NOMO-1 (cell line): ENCODE measurements at regions not wholly inside any gene's neighbourhood (a gene's known extent, or its start where the extent isn't known, plus 50 kb on each side); places are given as distances from the start of the nearest gene placed in this dataset.

Source experiments
- DNase-seq, 2 experiments: peaks; one replicate each; lab custom pipeline; 2025; ENCODE audit not compliant: unreplicated experiment in 2 of 2; lab: John Stamatoyannopoulos, UW

GRCh38 chr13:67877031-67877430, 646.9 kb upstream of the PCDH9 start:
- DNase-seq, result no peak

GRCh38 chr13:67867206-67867605, 637.1 kb upstream of the PCDH9 start:
- DNase-seq, result no peak

- no peak for DNase-seq
Measured at GRCh38 chr13:67860315-67860714, 630.2 kb upstream of the PCDH9 start.

GRCh38 chr13:67859904-67860303, 629.8 kb upstream of the PCDH9 start:
- no peak for DNase-seq

- no peak for DNase-seq
Measured at GRCh38 chr13:67857581-67858310, 627.6 kb upstream of the PCDH9 start.

GRCh38 chr13:67856955-67857354, 626.8 kb upstream of the PCDH9 start:
- DNase-seq, result no peak

GRCh38 chr13:67855741-67856238, 625.7 kb upstream of the PCDH9 start:
- DNase-seq, result no peak

- no peak for DNase-seq
Measured at GRCh38 chr13:67854990-67855389, 624.9 kb upstream of the PCDH9 start.

GRCh38 chr13:67844574-67844973, 614.4 kb upstream of the PCDH9 start:
- DNase-seq, result no peak

GRCh38 chr13:67841071-67841470, 610.9 kb upstream of the PCDH9 start:
- DNase-seq, result no peak

- DNase-seq, result no peak
Measured at GRCh38 chr13:67833564-67833963, 603.4 kb upstream of the PCDH9 start.

GRCh38 chr13:67829641-67830040, 599.5 kb upstream of the PCDH9 start:
- DNase-seq, result no peak

- DNase-seq, result no peak
Measured at GRCh38 chr13:67827992-67828391, 597.9 kb upstream of the PCDH9 start.

GRCh38 chr13:67821606-67822005, 591.5 kb upstream of the PCDH9 start:
- DNase-seq, result no peak

GRCh38 chr13:67806796-67807195, 576.7 kb upstream of the PCDH9 start:
- no peak for DNase-seq

GRCh38 chr13:67803118-67803517, 573.0 kb upstream of the PCDH9 start:
- DNase-seq, result no peak

- DNase-seq, result no peak
Measured at GRCh38 chr13:67792151-67792676, 562.1 kb upstream of the PCDH9 start.

- DNase-seq, result no peak
Measured at GRCh38 chr13:67791047-67791446, 560.9 kb upstream of the PCDH9 start.

- no peak for DNase-seq
Measured at GRCh38 chr13:67776151-67776550, 546.0 kb upstream of the PCDH9 start.

- DNase-seq, result no peak
Measured at GRCh38 chr13:67775359-67775758, 545.2 kb upstream of the PCDH9 start.

GRCh38 chr13:67772807-67773453, 542.8 kb upstream of the PCDH9 start:
- no peak for DNase-seq

GRCh38 chr13:67771106-67771505, 541.0 kb upstream of the PCDH9 start:
- no peak for DNase-seq
